ENCODE measurements at regions not wholly inside any gene's neighbourhood (a gene's known extent, or its start where the extent isn't known, plus 50 kb on each side); places are given as distances from the start of the nearest gene placed in this dataset.

DNA sequence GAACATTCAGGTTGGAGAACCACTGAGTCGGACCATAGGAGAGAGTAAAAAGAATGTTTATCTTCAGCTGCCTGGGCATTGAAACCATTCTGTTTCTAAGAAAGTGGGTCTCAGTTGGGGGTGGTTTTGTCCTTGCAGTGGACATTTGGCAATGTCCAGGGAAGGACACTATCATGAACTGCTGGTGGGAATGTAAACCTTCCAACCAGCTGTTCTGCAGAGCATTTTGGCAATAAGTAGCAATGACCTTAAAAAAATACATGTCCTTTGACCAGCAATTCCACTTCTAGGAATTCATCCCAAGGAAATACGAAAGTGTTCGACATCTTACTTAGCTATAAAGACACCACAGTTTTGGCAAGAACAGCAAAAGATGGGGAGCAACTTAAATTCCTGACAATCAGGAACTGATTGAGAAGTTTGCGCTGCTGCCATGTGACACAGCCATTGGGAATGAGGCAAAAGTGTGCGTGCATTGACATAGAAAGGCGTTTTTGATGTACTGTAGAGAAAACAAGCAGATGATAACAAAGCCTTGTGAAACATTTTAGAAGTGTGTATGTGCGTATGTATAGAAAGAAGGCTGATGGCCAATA, 82.9 kb upstream of the MAP1LC3B2 start:
- Histone ChIP-seq H3K4me3 (no peak overlapping the region), H3K27me3 (no peaks in the 10 kb centered on the region), H3K9me3 (peaks cover 7 to 10% of the 10 kb centered on the region in 2 donors), H3K4me1 (no peaks in the 10 kb centered on the region), H3K36me3 (no peaks in the 10 kb centered on the region), H3K27ac (no peak overlapping the region)
- intact Hi-C loops (cut with DNase I; ENCODE audit: low total_unique reads), result no loop called here
- TF ChIP-seq CTCF (IDR thresholded peaks at IDR 0.05) (no peak), POLR2A (IDR thresholded peaks at IDR 0.05) (no peak), POLR2AphosphoS5 (IDR thresholded peaks at IDR 0.05) (no peak), EP300 (IDR thresholded peaks at IDR 0.05; ENCODE audit: low read depth) (no peak)
- 81 to 94% methylated on average over 6 to 7 of the region's 7 CpGs for WGBS, 2 donors (ENCODE audit: low coverage in 1 of 2)
- no peak for DNase-seq
- in situ Hi-C loops (cut with MboI; ENCODE audit: low pct_ligation_motif_present in 1 of 4, low pct_unique_long_range_greater_than_20kb in 1 of 4, low sequenced_read_pairs in 3 of 4), result no loop called here

- Histone ChIP-seq H3K9me3 (peaks cover 7 to 10% of the 10 kb centered on the region in 2 donors), H3K27ac (no peak overlapping the region), H3K4me1 (no peaks in the 10 kb centered on the region), H3K4me3 (no peak overlapping the region), H3K27me3 (no peaks in the 10 kb centered on the region), H3K36me3 (no peaks in the 10 kb centered on the region)
- TF ChIP-seq POLR2A (IDR thresholded peaks at IDR 0.05) (no peak), CTCF (IDR thresholded peaks at IDR 0.05) (no peak), EP300 (IDR thresholded peaks at IDR 0.05; ENCODE audit: low read depth) (no peak), POLR2AphosphoS5 (IDR thresholded peaks at IDR 0.05) (no peak)
- no peak for DNase-seq
- 84 to 85% methylated on average over 3 to 6 of the region's 6 CpGs for WGBS, 2 donors (ENCODE audit: low coverage in 1 of 2)
- intact Hi-C loops (cut with DNase I; ENCODE audit: low total_unique reads), result no loop called here
- in situ Hi-C loops (cut with MboI; ENCODE audit: low pct_ligation_motif_present in 1 of 4, low pct_unique_long_range_greater_than_20kb in 1 of 4, low sequenced_read_pairs in 3 of 4), result no loop called here
Observed at GRCh38 chr12:116478243-116478773, 80.9 kb upstream of the MAP1LC3B2 start.

DNA sequence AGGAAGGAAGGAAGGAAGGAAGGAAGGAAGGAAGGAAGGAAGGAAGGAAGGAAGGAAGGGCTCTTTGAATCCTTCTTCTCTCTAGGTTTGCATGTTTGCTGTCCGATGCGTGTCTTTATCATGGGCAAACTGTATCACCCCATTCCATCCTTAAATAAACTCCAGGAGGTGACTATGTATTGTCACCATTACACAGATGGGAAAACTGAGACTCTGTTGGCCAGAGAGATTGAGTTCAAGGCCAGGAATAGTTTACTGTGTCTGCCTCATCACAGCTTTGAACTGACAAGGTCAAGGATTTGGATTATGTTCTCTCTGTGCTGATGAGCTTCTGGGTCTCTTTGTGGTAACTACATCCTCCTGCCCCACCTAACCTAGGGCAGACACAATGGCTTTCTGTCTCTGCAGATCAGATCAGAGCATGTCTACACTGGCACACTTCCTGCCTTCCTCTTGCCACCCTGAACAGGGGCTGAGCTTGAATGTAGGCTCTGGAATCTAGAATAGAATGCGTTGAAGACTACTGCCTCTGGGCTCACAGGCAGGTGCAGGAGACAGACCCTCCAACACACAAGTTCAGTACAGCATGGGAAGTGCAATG, 78.9 kb upstream of the MAP1LC3B2 start:
- intact Hi-C loops (cut with DNase I; ENCODE audit: low total_unique reads) (no loop called here), in situ Hi-C loops (cut with MboI; ENCODE audit: low pct_ligation_motif_present in 1 of 4, low pct_unique_long_range_greater_than_20kb in 1 of 4, low sequenced_read_pairs in 3 of 4) (no loop called here)
- no peak for TF ChIP-seq CTCF (IDR thresholded peaks at IDR 0.05)
- no peak for TF ChIP-seq POLR2AphosphoS5 (IDR thresholded peaks at IDR 0.05)
- TF ChIP-seq EP300 (IDR thresholded peaks at IDR 0.05; ENCODE audit: low read depth), result no peak
- TF ChIP-seq POLR2A (IDR thresholded peaks at IDR 0.05), result no peak
- Histone ChIP-seq H3K27ac (no peak overlapping the region), H3K4me1 (peaks cover 0 to 5% (median 0%) of the 10 kb centered on the region in 4 donors), H3K27me3 (no peaks in the 10 kb centered on the region), H3K9me3 (peaks cover 7 to 10% of the 10 kb centered on the region in 2 donors), H3K36me3 (no peaks in the 10 kb centered on the region), H3K4me3 (no peak overlapping the region)
- 73 to 80% methylated on average over 2 to 3 of the region's 3 CpGs for WGBS, 2 donors (ENCODE audit: low coverage in 1 of 2)
- no peak for DNase-seq

GRCh38 chr12:116481726-116482125, 77.5 kb upstream of the MAP1LC3B2 start:
- Histone ChIP-seq H3K36me3 (no peaks in the 10 kb centered on the region), H3K27ac (no peak overlapping the region), H3K4me1 (peaks cover 0 to 5% (median 0%) of the 10 kb centered on the region in 4 donors), H3K27me3 (no peaks in the 10 kb centered on the region), H3K9me3 (peaks cover 2 to 3% of the 10 kb centered on the region in 2 donors), H3K4me3 (no peak overlapping the region)
- intact Hi-C loops (cut with DNase I; ENCODE audit: low total_unique reads), result no loop called here
- TF ChIP-seq CTCF (IDR thresholded peaks at IDR 0.05), result no peak
- TF ChIP-seq POLR2AphosphoS5 (IDR thresholded peaks at IDR 0.05), result no peak
- TF ChIP-seq EP300 (IDR thresholded peaks at IDR 0.05; ENCODE audit: low read depth), result no peak
- no peak for TF ChIP-seq POLR2A (IDR thresholded peaks at IDR 0.05)
- WGBS, 2 donors (ENCODE audit: low coverage in 1 of 2), result 89% methylated on average over 9 of the region's 9 CpGs; no CpG with 5 or more reads in 1 of the 2 donors
- in situ Hi-C loops (cut with MboI; ENCODE audit: low pct_ligation_motif_present in 1 of 4, low pct_unique_long_range_greater_than_20kb in 1 of 4, low sequenced_read_pairs in 3 of 4), result no loop called here
- DNase-seq, result no peak
